ENCODE measurements at regions not wholly inside any gene's neighbourhood (a gene's known extent, or its start where the extent isn't known, plus 50 kb on each side); places are given as distances from the start of the nearest gene placed in this dataset.

- no peak for DNase-seq
Observed at GRCh38 chr2:15869396-15869795, 71.0 kb upstream of the MYCN start.

DNA sequence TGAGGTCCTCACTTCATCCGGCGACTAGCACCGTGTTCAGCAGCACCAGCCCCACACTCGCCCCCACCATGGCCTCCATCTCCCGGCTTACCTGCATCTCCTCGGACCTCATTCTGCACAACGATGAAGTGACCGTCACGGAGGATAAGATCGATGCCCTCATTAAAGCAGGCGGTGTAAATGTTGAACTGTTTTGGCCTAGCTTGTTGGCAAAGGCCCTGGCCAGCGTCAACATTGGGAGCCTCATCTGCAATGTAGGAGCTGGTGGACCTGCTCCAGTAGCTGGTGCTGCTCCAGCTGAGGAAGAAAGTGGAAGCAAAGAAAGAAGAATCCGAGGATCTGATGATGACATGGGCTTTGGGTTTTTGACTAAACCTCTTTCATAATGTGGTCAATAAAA lies 70.5 kb upstream of the MYCN start:
- no peak for DNase-seq

DNA sequence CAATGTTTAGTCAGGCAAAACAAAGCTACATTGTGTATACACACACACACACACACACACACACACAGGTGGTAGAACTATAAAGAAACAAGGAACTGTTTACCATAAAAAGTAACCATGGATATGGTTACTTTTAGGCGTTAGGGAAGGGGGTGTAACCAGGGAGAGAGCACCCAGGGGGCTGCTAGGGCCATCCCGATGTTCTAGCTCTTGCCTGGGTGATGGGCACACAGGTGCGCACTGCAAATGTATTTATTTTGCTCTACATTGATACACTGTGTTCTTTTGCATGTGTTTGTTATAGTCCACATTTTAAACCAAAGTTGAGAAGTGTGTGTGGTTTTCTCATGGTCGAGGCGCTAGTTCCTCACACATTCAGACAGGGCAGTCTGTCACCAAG lies 69.8 kb upstream of the MYCN start:
- DNase-seq = no peak

DNA sequence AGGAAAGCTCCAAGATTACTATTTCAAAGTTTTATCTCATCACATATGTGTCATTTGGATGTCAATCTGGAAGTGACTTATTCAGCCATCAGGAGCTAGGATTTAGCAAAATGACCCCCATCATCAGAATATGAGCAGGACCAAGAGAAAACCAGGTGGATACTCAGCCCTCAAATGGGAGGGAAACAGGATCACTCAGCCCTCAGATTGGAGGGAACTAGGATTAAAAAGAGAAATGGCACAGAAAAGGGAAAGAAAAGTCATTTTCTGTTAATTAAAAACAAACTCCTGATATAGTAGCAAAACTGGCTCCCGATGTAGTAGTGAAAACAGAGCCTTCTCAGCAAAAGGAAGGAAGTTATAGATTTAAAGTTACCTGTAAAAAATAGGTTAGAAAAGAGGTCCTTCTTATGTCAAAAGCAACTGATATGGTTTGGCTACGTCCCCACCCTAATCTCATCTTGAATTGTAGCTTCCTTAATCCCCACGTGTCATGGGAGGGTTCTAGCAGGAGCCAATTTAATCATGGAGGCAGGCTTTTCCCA lies 69.0 kb upstream of the MYCN start:
- no peak for DNase-seq

GRCh38 chr2:15872854-15873253 lies 67.5 kb upstream of the MYCN start:
- DNase-seq = no peak

- DNase-seq = no peak
Observed at GRCh38 chr2:15874321-15874720, 66.0 kb upstream of the MYCN start.

DNA sequence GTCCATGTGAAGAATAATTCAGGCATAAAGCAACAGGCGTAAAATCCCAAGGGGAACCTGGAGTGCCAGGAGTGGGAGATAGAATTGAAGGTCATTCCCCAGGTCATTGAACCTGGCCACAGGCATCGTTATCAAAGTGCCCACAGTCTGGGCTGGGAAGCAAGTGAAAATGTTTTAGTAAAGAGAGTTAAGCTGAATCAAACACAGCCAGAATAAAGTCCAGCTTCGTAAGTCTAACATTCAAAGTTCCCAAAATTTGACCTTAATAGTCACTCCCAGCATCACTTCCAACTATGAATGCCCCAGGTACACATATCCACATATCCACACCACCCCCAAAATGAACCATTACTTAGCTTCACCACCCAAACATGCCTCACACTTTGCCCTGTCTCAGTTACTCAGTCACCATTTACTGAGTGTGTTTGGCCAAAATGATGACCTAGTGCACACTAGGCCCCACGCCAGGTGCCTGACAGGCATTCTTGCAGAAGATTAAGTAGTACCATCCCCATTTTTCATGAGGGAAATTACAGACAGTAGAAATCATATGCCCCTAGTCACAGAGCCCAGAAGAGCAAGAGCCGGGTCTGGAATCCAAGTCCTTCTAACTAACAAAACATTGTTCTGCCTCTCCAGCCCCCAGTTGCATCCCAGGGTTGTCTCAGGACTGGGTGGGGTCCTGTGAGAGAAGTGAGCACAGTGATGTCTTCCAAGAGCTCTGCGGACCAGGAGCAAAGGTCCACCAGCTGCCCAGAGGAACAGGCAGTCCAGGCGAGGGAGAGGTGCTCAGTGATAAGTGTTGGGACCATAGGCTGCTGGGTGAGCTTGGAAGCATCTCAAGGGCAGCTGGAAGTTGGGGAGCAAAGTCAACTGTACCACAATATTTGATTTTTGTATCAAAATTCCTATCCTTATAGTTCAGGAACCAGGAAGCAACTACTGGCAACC lies 65.2 kb upstream of the MYCN start:
- no peak for DNase-seq

- no peak for DNase-seq
Observed at GRCh38 chr2:15875969-15876705, 64.2 kb upstream of the MYCN start.

GRCh38 chr2:15880226-15881119 lies 59.9 kb upstream of the MYCN start:
- DNase-seq = no peak

GRCh38 chr2:15881120-15881433 lies 59.3 kb upstream of the MYCN start:
- DNase-seq = no peak

GRCh38 chr2:15881676-15882075 lies 58.7 kb upstream of the MYCN start:
- no peak for DNase-seq

DNA sequence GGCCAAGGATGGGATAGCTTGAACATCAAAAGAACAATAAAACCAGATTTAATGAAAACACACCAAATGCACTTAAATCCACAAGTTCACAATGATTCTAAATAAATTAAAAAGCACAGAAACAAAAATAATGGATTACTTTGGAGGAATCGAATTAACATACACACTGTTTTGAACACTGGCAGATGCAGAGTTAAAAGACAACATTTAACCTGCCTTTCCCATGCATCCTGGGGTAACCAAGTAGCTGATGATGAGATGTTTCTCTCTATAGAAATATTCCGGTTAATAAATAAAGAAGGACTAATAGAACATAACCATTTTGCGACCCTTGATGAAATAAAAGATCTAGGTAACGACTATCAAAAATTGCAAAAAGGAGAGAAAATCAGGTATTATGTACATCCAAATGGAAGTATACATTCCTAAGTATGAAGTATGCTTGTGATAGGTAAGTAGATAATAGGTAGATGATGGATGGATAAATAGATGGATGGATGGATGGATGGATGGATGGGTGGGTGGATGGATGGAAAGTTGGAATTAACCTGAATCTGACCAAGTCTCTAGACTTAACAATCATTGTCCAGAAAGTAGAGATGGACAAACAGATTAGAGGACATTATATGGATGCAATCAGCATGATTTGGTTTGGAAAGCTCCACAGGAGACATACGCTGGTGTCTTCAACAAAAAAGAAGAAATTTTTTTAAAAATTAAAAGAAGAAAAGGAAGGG lies 57.4 kb upstream of the MYCN start:
- DNase-seq = no peak

GRCh38 chr2:15883684-15884083 lies 56.7 kb upstream of the MYCN start:
- no peak for DNase-seq

GRCh38 chr2:15884790-15885189 lies 55.6 kb upstream of the MYCN start:
- DNase-seq = no peak

- no peak for DNase-seq
Observed at GRCh38 chr2:15886231-15886630, 54.1 kb upstream of the MYCN start.

DNA sequence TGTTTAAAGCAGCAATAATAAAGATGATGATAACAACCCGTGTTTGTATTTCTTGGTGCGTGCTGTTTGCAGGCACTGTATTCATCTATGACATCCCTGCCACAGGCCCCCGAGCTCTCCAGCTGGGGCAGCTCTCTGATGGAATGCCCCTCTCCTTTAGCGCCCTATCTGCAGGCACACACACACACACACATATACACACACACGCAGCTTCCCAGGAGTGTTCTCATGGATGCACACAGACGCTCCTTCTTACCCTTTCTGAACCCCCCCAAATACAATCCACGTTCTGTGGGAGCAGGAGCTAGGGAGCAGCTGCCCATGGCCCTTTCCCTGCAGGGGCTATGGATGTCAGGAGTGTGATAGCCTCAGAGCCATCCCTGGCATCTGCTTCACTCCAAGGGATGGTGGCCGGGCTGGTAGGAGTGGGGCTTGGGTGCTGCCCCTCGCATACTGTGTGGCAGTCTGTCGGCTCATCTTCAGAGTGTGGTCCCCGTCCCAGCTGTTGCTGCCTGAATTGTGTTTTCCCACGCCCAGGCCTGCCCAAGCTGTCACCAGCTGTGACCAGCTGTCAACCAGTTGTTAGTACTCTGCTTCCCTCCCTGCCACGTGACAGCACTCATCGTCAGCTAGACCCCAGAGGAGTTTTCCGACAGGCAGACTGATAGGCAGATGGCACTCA lies 50.8 kb upstream of the MYCN start:
- no peak for DNase-seq

DNA sequence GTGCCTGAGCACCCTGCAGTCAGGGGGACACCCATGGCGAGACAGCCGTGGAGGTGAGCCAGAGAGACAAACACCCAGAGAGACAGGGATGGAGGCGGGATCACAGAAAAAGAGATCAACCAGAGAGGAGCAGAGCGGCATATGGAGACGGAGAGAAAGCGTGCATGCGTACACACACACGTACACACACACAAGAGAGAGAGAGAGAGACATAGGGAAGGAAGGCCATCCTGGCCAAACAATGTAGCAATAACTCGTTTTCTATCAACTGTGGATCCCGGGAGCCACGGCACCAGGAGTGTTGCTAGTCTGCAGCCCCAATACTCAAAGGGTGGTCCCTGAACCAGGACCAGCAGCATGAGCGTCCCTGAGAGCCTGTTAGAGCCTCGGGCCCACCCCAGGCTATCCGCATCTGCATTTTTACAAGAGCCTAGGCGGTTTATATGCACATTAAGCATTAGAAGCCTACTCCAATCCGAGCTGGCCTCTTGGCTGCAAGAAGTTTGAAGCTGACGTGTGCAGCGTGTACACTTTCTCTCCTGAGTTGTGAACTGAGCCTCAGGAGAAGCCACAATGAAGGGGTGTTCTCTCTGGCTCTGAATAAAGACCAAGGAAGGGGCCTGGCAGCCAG lies 50.1 kb upstream of the MYCN start:
- no peak for DNase-seq
